Body of pancreas (tissue), 4 donors: ENCODE measurements at regions not wholly inside any gene's neighbourhood (a gene's known extent, or its start where the extent isn't known, plus 50 kb on each side); places are given as distances from the start of the nearest gene placed in this dataset.
A peak's percentile ranks its signal among the peaks of the same experiment; 100 is the strongest.

Source experiments
- ATAC-seq: fragments of 150-250 bp; one replicate; pipeline ENCODE4 v1.9.1; 2016
- DNase-seq, 4 donors: peaks; one replicate each; pipeline ENCODE4 v3.0.0-alpha.2; 2019
- H3K27ac ChIP-seq, 4 donors: fragments of 200-600 bp; sonication (generic); 1 replicate in 3 of 4; 2 replicates in 1 of 4; pipeline versions ENCODE4 v1.5.1 to v1.6.1; 2016 to 2019; ENCODE audit warnings: mild to moderate bottlenecking in 1 of 4, mixed read lengths in 1 of 4, moderate library complexity in 1 of 4
- H3K27me3 ChIP-seq, 2 donors: fragments of 200-600 bp; sonication (generic); one replicate each; pipeline ENCODE4 v1.6.0; 2016; ENCODE audit warnings: mild to moderate bottlenecking in 1 of 2
- H3K36me3 ChIP-seq, 2 donors: fragments of 200-600 bp; sonication (generic); replicated peaks in 1 of 2; 2 replicates each; pipeline ENCODE4 v1.5.1; 2016; ENCODE audit warnings: low read depth in 2 of 2; ENCODE audit not compliant: insufficient read depth in 1 of 2
- H3K4me1 ChIP-seq: fragments of 200-600 bp; sonication (generic); one replicate; pipeline ENCODE4 v1.6.0; 2016
- H3K4me3 ChIP-seq, 2 donors: fragments of 200-600 bp; sonication (generic); 1 replicate in 1 of 2; 2 replicates in 1 of 2; pipeline ENCODE4 v1.5.1; 2016 to 2019
- H3K9me3 ChIP-seq, 3 donors: fragments of 200-600 bp; sonication (generic); 1 replicate in 2 of 3; 2 replicates in 1 of 3; pipeline ENCODE4 v1.5.1; 2016
- POLR2A ChIP-seq, 3 donors: fragments of 450-650 bp; IDR thresholded peaks; one replicate each; pipeline ENCODE4 v1.6.1; 2016; ENCODE audit warnings: antibody characterized with exemption in 3 of 3, mild to moderate bottlenecking in 2 of 3
- WGBS, 2 donors: methylation state at CpG; one replicate each; pipeline ENCODE4 v1.1.5; 2017; 5-methylcytosine and 5-hydroxymethylcytosine counted together
- intact Hi-C: fragments of 100-400 bp; cut with DNase I; formaldehyde crosslinking; loops from one replicate; pipeline ENCODE4 v1.15.1; 2023
- TF ChIP-seq, protein P1 (sequence below), 7 experiments: fragments of 450-650 bp in 4 of 7; fragments of 200-600 bp in 3 of 7; sonication (generic) in 3 of 7; IDR thresholded peaks; one replicate each; pipeline ENCODE4 v1.5.1; 2016 to 2019; ENCODE audit warnings: antibody characterized with exemption in 7 of 7

DNA sequence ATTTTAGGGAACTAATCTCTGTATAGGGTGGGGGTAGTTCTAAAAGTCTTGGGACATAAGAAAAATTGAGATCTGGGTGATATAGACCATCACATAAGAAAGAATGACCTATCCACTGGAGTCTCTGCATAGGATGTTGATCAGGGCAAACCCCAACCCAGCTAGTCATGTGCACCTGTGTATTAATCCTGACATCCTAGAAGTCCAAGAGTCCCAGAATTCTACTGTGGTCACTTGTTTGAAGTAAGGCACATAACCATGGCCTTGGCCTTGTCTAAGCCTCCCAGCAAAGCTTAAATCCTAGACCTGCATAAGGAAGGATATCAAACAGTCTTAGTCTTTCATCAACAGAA lies 334.1 kb upstream of the DCN start:
- ATAC-seq (no peak), DNase-seq (no peak)
- intact Hi-C loops = no loop called here
- H3K27ac ChIP-seq = no peak overlapping the region
- H3K9me3 ChIP-seq = no peaks in the 10 kb centered on the region
- no peaks in the 10 kb centered on the region for H3K4me1 ChIP-seq
- H3K4me3 ChIP-seq = no peak overlapping the region
- TF ChIP-seq POLR2A (IDR thresholded peaks at IDR 0.05) = no peak
- TF ChIP-seq, protein P1, sequence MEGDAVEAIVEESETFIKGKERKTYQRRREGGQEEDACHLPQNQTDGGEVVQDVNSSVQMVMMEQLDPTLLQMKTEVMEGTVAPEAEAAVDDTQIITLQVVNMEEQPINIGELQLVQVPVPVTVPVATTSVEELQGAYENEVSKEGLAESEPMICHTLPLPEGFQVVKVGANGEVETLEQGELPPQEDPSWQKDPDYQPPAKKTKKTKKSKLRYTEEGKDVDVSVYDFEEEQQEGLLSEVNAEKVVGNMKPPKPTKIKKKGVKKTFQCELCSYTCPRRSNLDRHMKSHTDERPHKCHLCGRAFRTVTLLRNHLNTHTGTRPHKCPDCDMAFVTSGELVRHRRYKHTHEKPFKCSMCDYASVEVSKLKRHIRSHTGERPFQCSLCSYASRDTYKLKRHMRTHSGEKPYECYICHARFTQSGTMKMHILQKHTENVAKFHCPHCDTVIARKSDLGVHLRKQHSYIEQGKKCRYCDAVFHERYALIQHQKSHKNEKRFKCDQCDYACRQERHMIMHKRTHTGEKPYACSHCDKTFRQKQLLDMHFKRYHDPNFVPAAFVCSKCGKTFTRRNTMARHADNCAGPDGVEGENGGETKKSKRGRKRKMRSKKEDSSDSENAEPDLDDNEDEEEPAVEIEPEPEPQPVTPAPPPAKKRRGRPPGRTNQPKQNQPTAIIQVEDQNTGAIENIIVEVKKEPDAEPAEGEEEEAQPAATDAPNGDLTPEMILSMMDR (IDR thresholded peaks at IDR 0.05) = no peak
- no peaks in the 10 kb centered on the region for H3K36me3 ChIP-seq
- no peaks in the 10 kb centered on the region for H3K27me3 ChIP-seq

DNA sequence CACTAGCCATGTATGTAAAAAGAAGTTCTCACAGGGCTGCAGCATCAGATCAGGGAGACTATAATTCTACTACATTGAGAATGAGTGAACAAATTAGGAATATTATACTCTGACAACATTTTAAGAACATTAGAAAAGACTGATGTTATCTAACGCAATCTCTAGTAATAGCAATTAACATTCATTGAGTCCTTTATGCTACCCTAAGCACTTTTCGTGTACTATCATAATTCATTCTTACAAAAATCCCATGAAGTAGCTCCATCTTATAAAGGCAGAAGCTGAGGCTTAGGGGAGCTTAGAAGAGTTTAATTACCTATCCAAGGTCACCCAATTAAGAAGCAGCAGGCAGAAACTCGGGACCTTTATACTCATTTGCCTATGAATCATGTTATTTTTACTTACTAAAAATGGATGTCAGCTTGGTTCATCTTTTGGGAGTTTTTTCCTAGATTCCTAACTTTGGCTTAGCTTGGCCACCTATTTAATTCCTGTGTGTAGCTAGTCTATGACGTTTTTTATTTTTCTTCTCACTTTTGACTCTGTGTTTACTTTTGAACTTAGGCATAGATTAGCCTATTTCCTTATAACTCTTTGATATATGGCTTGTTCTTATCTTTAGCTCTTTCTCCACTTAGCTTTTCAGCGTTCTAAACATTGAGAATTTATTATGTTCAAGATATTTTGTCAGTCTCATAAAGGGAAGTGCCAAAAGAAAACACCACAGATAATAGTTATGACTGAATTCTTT lies 333.5 kb upstream of the DCN start:
- TF ChIP-seq POLR2A (IDR thresholded peaks at IDR 0.05) = no peak
- TF ChIP-seq, protein P1 (IDR thresholded peaks at IDR 0.05) = no peak
- WGBS, 2 donors = 39 to 41% methylated on average over 5 of the region's 5 CpGs
- Histone ChIP-seq H3K27ac (peak overlapping the region in 1 of 4 donors; percentile 15), H3K9me3 (no peaks in the 10 kb centered on the region), H3K4me1 (no peaks in the 10 kb centered on the region), H3K27me3 (no peaks in the 10 kb centered on the region), H3K4me3 (no peak overlapping the region), H3K36me3 (no peaks in the 10 kb centered on the region)
- DNase-seq (no peak), ATAC-seq (no peak)
- intact Hi-C loops = no loop called here

DNA sequence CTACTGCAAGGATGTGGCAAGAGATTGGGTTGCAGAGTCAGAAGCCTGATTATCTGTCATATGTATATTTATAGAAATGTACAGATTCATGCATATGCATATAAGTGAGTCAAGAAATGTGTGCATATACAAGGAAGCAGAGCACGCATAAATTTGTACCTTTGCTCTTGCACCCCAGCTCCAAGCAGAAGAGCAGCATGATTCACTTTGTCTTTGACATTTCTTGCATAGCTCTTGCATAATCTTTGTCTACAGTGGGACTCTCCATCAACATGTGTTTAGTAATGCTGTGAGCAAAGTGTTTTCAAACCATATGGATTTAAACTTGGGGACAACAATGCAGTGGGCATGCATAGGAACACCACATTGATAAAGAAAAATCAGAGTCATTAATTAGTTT lies 330.7 kb upstream of the DCN start:
- DNase-seq (no peak), ATAC-seq (no peak)
- Histone ChIP-seq H3K27me3 (no peaks in the 10 kb centered on the region), H3K27ac (no peak overlapping the region), H3K4me3 (no peak overlapping the region), H3K4me1 (no peaks in the 10 kb centered on the region), H3K36me3 (no peaks in the 10 kb centered on the region), H3K9me3 (no peaks in the 10 kb centered on the region)
- intact Hi-C loops = no loop called here
- WGBS, 2 donors = 92 to 96% methylated on average over 1 of the region's 1 CpG
- TF ChIP-seq POLR2A (IDR thresholded peaks at IDR 0.05) = no peak
- TF ChIP-seq, protein P1 (IDR thresholded peaks at IDR 0.05) = no peak

DNA sequence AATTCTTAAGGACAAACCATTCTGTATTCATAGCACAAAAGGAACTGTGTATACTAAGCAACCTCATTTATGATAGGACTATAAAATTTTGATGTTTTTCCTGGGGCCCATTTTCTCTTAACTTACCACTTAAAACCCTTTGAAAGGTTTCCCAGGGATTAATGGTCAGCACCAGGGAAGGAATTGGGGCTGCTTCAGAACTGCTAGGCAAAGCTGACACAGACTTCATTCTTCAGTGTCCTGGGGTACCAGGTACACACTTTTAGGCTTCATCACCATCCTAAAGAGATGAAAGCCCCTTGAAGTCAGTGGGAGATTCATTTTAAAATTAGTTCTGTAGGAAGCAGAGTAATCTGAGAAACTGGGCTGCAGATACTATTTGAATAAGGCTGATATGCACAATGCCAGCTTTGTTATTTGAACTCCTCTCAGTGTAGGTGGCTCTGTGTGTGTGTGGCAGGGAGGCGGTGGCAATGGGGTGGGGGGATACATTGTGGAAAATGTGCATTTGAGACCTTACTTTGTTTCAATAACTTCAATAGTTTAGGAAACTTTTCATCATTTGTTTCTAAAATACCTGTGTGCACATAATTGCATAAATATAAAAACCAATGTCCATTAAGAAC lies 329.3 kb upstream of the DCN start:
- ATAC-seq = no peak
- DNase-seq = no peak

More for the DNA sequence above, 329.3 kb upstream of the DCN start:
- intact Hi-C loops = no loop called here
- H3K9me3 ChIP-seq = no peaks in the 10 kb centered on the region
- no peak overlapping the region for H3K4me3 ChIP-seq
- no peak overlapping the region for H3K27ac ChIP-seq
- H3K4me1 ChIP-seq = no peaks in the 10 kb centered on the region
- WGBS, 2 donors = 52 to 56% methylated on average over 1 of the region's 1 CpG
- no peaks in the 10 kb centered on the region for H3K36me3 ChIP-seq
- H3K27me3 ChIP-seq = no peaks in the 10 kb centered on the region
- TF ChIP-seq POLR2A (IDR thresholded peaks at IDR 0.05) = no peak
- TF ChIP-seq, protein P1 (IDR thresholded peaks at IDR 0.05) = no peak
